GM18502 (cell line): ENCODE measurements at regions not wholly inside any gene's neighbourhood (a gene's known extent, or its start where the extent isn't known, plus 50 kb on each side); places are given as distances from the start of the nearest gene placed in this dataset.

Experiments used
- ATAC-seq: cut with Tn5 transposase; IDR thresholded peaks from one replicate; pipeline ENCODE4 v1.9.1; 2021; ENCODE audit warnings: mild to moderate bottlenecking; ENCODE audit not compliant: unreplicated experiment, poor library complexity

- ATAC-seq, result no peak
These were observed 1773.4 kb upstream of the MIR17HG start for GRCh38 chr13:89574077-89574476.

- no peak for ATAC-seq
These were observed 1770.2 kb upstream of the MIR17HG start for GRCh38 chr13:89577301-89577700.

GRCh38 chr13:89584058-89584620 is 1763.3 kb upstream of the MIR17HG start:
- ATAC-seq, result no peak

- no peak for ATAC-seq
These were observed 1744.8 kb upstream of the MIR17HG start for GRCh38 chr13:89602655-89603054.

GRCh38 chr13:89603187-89603586 is 1744.3 kb upstream of the MIR17HG start:
- ATAC-seq, result no peak

- ATAC-seq, result no peak
These were observed 1738.2 kb upstream of the MIR17HG start for GRCh38 chr13:89609318-89609717.

- no peak for ATAC-seq
These were observed 1737.2 kb upstream of the MIR17HG start for GRCh38 chr13:89610331-89610730.

GRCh38 chr13:89610881-89611280 is 1736.6 kb upstream of the MIR17HG start:
- no peak for ATAC-seq

GRCh38 chr13:89627996-89628395 is 1719.5 kb upstream of the MIR17HG start:
- no peak for ATAC-seq

GRCh38 chr13:89628567-89628966 is 1718.9 kb upstream of the MIR17HG start:
- no peak for ATAC-seq

GRCh38 chr13:89650226-89650625 is 1697.3 kb upstream of the MIR17HG start:
- no peak for ATAC-seq

- no peak for ATAC-seq
These were observed 1686.7 kb upstream of the MIR17HG start for GRCh38 chr13:89660752-89661151.

- ATAC-seq, result no peak
These were observed 1673.6 kb upstream of the MIR17HG start for GRCh38 chr13:89673789-89674311.

- no peak for ATAC-seq
These were observed 1668.9 kb upstream of the MIR17HG start for GRCh38 chr13:89678466-89679121.

- no peak for ATAC-seq
These were observed 1662.6 kb upstream of the MIR17HG start for GRCh38 chr13:89684896-89685295.

GRCh38 chr13:89686171-89686570 is 1661.3 kb upstream of the MIR17HG start:
- no peak for ATAC-seq

- no peak for ATAC-seq
These were observed 1660.4 kb upstream of the MIR17HG start for GRCh38 chr13:89687066-89687465.

- ATAC-seq, result no peak
These were observed 1658.6 kb upstream of the MIR17HG start for GRCh38 chr13:89688918-89689317.

GRCh38 chr13:89694451-89694850 is 1653.0 kb upstream of the MIR17HG start:
- ATAC-seq, result no peak

GRCh38 chr13:89695343-89696257 is 1651.9 kb upstream of the MIR17HG start:
- no peak for ATAC-seq

- no peak for ATAC-seq
These were observed 1645.6 kb upstream of the MIR17HG start for GRCh38 chr13:89701913-89702312.
